Stimulated activated memory B cell treated with anti-CD40 and anti-IgM and Interleukin-4, amounts not matched to agents 10 μg/mL and 1 μg/mL and 100 μg/mL, for 72 hours (primary cell): ENCODE measurements at regions not wholly inside any gene's neighbourhood (a gene's known extent, or its start where the extent isn't known, plus 50 kb on each side); places are given as distances from the start of the nearest gene placed in this dataset.
"Not testable (repeated sequence)": the region's sequence is repeated elsewhere in the genome, so short reads cannot be mapped to it uniquely, and the experiment has no call there.

Experiments
- ATAC-seq: fragments of 150-1000 bp; cut with Tn5 transposase; 2 replicates; pipeline ENCODE4 v1.10.0; 2021
- H3K27ac Mint-ChIP-seq: one replicate; pipeline ENCODE4 v1.8.0; 2022; ENCODE audit warnings: mild to moderate bottlenecking, mixed read lengths
- H3K27me3 Mint-ChIP-seq: one replicate; pipeline ENCODE4 v1.8.0; 2022; ENCODE audit warnings: mixed read lengths
- H3K36me3 Mint-ChIP-seq: one replicate; pipeline ENCODE4 v1.8.0; 2022; ENCODE audit warnings: mixed read lengths
- H3K4me1 Mint-ChIP-seq: one replicate; pipeline ENCODE4 v1.8.0; 2022; ENCODE audit warnings: mixed read lengths
- H3K4me3 Mint-ChIP-seq: one replicate; pipeline ENCODE4 v1.8.0; 2022; ENCODE audit warnings: mild to moderate bottlenecking, moderate library complexity, mixed read lengths
- H3K9me3 Mint-ChIP-seq: one replicate; pipeline ENCODE4 v1.8.0; 2022; ENCODE audit warnings: mixed read lengths

DNA sequence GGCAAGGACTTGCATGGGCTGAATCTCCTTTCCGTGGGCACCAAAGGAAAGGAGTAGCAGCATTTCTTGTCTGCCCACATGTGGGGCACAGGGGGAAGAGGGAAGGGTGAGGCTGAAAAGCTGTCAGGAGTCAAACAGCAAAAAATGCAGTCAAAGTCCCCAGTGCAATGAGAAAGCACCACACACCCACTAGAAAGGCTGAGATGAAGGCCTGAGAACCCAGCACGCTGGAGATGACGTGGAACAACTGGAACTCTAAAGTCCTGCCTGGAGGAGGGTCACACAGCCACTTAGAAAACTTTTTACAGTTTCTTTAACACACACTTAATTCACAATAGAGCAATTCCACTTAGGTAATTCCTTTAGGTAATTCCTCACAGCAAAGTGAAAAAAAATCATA lies 94.6 kb upstream of the IGFBPL1 start:
- no peaks in the 10 kb centered on the region for H3K9me3 Mint-ChIP-seq
- H3K27ac Mint-ChIP-seq = no peak overlapping the region
- no peak for ATAC-seq

DNA sequence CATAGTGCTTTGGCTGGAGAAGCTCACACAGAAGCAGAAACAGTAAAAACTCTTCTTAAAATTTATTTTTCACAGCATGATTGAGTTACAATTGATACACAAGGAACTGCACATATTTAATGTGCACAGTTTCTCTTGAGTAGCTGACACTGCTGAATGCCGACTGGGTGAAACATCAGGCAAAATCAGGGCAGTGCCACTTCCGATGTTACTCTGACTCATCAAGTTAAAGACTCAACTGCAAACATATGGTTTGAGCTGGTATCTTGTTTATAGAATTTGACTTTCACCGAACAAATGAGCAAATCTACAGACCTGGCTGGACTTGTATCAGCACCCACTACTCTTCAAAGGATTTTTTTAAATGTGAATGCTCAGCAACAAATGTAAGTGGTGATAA lies 92.0 kb upstream of the IGFBPL1 start:
- H3K9me3 Mint-ChIP-seq, H3K4me1 Mint-ChIP-seq, H3K36me3 Mint-ChIP-seq, H3K4me3 Mint-ChIP-seq, ATAC-seq, H3K27ac Mint-ChIP-seq, H3K27me3 Mint-ChIP-seq: not testable (repeated sequence)

More for the DNA sequence above, 94.6 kb upstream of the IGFBPL1 start:
- Mint-ChIP-seq H3K27me3 (peaks cover 10% of the 10 kb centered on the region), H3K4me3 (no peak overlapping the region), H3K4me1 (no peaks in the 10 kb centered on the region), H3K36me3 (no peaks in the 10 kb centered on the region)

DNA sequence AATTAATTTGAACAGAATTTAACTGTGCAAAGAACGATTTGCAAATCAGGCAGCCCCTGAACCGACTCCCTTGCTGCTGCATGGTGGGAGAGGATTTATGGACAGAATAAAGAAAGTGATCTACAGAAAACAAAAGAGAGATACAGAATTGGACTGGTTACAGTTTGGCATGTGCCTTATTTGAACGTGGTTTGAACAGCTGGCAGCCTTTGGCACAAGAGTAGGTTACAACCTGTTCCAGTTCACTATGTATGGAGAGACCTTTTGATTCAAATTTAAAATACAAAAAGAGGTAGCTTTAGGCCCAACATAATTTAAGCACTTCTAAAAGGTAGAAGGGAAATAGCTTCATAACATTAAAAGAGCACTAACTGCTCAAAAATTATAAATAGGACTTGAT lies 90.8 kb upstream of the IGFBPL1 start:
- not testable (repeated sequence) for H3K36me3 Mint-ChIP-seq, H3K27me3 Mint-ChIP-seq, H3K4me3 Mint-ChIP-seq, H3K9me3 Mint-ChIP-seq, H3K27ac Mint-ChIP-seq, H3K4me1 Mint-ChIP-seq, ATAC-seq

DNA sequence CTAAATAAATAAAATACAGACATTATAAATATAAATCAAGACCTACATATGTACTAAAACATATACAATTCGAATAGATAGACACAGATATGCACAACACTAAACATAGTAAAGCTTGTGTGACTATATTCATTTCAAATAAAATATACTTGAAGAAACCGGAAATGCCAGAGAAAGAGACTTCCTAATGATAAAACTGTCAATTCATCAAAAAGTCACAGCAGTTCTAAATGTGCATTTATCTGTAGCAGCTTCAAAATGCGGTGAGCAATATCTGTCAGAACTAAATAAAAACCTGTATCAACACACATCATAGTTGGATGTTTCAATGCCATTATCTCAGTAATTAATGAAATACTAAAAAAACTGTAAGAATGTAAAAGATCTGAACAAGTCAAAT lies 86.1 kb upstream of the IGFBPL1 start:
- not testable (repeated sequence) for ATAC-seq, H3K4me1 Mint-ChIP-seq, H3K9me3 Mint-ChIP-seq, H3K27ac Mint-ChIP-seq, H3K4me3 Mint-ChIP-seq, H3K36me3 Mint-ChIP-seq
- peaks cover 14% of the 10 kb centered on the region for H3K27me3 Mint-ChIP-seq

DNA sequence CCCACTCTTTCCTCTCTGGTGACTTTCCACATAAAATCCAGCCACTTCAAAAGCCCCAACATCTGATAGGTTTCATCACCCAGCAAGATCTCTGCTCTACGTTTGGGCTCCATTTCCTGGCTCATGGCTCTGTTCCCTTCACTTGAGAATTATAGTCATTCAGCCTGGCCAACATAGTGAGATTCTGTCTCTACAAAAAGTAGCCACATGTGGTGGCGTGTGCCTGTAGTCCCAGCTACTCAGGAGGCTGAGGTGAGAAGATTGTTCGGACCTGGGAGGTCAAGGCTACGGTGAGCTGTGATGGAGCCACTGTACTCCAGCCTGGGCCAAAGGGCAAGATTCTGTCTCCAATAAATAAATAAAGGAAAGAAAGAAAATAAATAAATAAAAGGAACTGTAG lies 83.3 kb upstream of the IGFBPL1 start:
- Mint-ChIP-seq H3K4me1 (no peaks in the 10 kb centered on the region), H3K27me3 (peaks cover 14% of the 10 kb centered on the region), H3K36me3 (no peaks in the 10 kb centered on the region), H3K9me3 (no peaks in the 10 kb centered on the region), H3K27ac (no peak overlapping the region), H3K4me3 (no peak overlapping the region)
- ATAC-seq = no peak

DNA sequence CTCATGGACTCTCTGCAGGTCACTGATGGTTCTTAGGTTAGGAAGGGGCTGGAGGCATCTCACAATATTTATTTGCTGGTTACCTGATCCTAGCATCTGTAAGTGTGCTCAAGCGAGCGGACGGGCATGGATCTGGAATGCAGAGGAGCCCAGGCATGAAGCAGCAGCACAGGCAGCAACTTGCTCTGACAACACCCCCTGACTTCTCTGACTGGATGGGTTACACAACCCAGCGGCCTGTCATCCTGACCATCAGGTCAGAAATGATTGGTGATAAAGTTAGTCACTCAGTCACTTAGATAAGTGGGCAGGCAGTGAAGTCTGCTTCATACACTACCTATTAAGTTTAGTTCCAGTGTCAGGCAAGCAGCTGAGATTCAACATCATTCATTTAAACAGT lies 75.9 kb upstream of the IGFBPL1 start:
- ATAC-seq = peak; percentile 22
- H3K4me1 Mint-ChIP-seq, H3K36me3 Mint-ChIP-seq: not testable (repeated sequence)

DNA sequence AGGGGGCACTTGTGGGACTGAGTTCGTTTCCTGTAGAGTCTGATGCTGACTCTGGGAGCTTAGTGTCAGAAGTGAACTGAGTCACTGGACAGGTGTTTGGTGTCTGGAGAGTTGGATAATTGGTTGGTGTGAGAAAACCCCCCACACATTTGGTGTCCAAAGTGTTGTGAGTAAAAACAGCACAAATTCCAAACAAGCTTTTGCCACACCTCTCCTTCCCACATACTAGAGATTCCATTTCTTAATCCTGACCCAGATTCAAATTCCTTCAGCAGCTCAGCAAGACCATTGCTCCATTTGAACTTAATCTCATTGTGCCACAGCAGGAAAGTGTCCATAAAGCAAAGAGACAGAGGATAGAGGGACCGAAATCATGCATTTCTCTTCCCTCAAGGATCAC lies 74.3 kb upstream of the IGFBPL1 start:
- not testable (repeated sequence) for H3K4me3 Mint-ChIP-seq, H3K27ac Mint-ChIP-seq, H3K4me1 Mint-ChIP-seq, H3K36me3 Mint-ChIP-seq, ATAC-seq, H3K9me3 Mint-ChIP-seq
- H3K27me3 Mint-ChIP-seq = peaks cover 14% of the 10 kb centered on the region

More for the DNA sequence above, 75.9 kb upstream of the IGFBPL1 start:
- H3K27ac Mint-ChIP-seq, H3K9me3 Mint-ChIP-seq, H3K4me3 Mint-ChIP-seq: not testable (repeated sequence)
- peaks cover 14% of the 10 kb centered on the region for H3K27me3 Mint-ChIP-seq

DNA sequence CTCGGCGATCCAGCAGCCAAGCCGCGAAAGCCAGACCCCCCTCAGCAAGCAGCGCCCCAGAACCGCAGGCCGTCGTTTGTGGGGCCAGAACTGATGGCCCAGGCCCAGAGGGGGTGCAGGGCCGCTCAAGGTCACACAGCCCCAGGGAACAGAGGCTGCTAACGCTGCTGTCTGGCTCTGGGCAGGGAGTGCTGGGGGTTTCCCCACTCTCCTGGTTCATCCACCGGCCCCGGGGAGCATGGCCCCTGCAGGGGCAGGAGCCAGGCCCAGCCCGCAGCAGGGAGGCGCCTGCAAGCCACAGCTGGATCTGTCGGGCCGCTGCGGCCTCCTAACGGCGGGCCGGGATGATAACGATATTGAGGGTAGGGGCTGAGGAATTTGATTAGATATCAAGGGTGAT lies 64.8 kb upstream of the IGFBPL1 start:
- no peak overlapping the region for H3K4me3 Mint-ChIP-seq
- no peak overlapping the region for H3K27ac Mint-ChIP-seq
- H3K27me3 Mint-ChIP-seq = peaks cover 20% of the 10 kb centered on the region
- H3K36me3 Mint-ChIP-seq = no peaks in the 10 kb centered on the region
- H3K4me1 Mint-ChIP-seq = no peaks in the 10 kb centered on the region
- no peak for ATAC-seq
- peaks cover 3% of the 10 kb centered on the region for H3K9me3 Mint-ChIP-seq

DNA sequence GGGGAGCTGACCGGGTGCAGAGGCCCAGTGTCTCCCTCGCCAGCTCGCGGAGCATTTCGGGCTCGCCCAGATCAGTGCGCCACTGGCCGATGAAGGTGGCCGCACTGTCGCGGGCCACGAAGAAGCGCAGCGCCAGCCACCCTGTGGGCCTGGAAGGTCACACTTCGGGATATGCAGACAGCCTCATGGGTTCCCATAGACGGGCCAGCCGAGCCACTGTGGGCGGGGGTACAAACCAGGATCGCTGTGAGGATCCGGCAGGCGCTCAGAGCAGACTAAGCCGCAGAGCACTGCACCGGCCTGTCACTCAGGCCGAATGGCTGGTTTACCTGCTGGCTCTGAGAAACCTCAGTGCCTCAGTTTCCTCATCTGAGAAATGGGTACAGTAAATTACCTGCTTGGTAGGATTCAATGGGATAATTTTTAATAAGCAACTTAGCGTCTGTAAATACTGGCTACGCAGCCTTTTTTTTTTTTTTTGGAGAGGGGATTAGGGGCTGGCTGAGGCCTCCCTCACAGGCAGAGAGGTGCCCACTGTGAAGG lies 64.0 kb upstream of the IGFBPL1 start:
- no peak for ATAC-seq
- Mint-ChIP-seq H3K27me3 (peaks cover 27% of the 10 kb centered on the region), H3K4me1 (no peaks in the 10 kb centered on the region), H3K27ac (no peak overlapping the region), H3K4me3 (no peak overlapping the region), H3K9me3 (peaks cover 3% of the 10 kb centered on the region), H3K36me3 (no peaks in the 10 kb centered on the region)

DNA sequence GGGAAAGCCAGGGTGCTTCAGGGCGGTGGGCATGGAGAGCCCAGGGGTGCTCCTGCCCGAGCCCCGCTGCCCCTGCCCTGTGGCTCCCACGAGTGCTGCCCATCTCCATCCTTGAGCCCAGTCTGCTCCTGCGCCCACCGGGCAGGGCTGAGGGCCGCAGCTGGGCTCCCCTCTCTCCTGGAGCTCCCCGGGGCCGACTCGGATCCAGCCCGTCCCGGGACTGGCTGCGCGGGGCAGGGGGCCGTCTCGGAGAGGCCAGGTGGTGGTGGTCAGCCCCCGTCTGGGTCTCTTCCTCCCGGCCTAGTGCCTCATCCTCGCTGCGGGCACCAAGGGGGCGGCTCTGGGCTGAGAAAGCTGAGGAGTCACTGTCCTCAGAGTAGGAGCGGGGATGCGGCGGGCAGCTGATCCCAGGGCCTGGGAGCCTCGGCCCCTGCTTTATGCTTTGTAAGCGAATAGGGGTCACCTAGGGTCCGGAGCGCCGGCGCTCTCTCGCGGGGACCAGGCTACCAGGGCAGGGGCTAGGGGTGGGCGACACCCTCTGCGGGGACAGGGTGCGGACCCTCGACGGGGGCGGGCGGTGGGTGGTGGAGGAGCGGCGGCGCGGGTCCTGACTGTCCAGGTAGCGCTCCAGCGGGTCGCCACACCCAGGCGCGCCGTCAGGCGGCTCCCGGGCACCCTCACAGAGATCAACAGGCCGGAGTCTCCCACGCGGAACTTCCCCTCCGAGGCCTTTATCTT lies 63.3 kb upstream of the IGFBPL1 start:
- H3K4me1 Mint-ChIP-seq, H3K36me3 Mint-ChIP-seq, H3K9me3 Mint-ChIP-seq, H3K4me3 Mint-ChIP-seq, H3K27ac Mint-ChIP-seq: not testable (repeated sequence)
- peaks cover 33% of the 10 kb centered on the region for H3K27me3 Mint-ChIP-seq
- peak; percentile 49 for ATAC-seq

DNA sequence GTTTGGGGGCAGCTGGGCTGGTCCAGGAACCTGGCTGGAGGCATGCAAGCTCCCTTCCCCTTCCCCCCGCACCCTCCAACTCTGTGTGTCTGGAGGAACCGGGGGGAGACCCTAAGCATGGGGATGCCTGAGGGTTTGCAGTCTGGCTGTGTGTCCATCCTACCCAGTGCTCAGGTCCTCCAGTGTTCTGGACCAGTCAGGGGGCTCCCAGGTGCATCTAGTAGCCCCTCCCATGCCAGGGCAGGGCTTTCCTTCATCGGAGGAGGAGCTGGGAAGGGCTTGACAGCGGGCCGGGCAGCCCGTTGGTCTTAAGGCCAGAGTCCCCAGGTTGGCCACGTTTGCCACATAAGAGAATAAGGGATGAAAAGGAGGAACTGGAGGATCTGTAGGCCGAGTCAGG lies 62.6 kb upstream of the IGFBPL1 start:
- no peak overlapping the region for H3K4me3 Mint-ChIP-seq
- H3K27me3 Mint-ChIP-seq = peaks cover 38% of the 10 kb centered on the region
- H3K9me3 Mint-ChIP-seq = peaks cover under 1% of the 10 kb centered on the region
- no peak overlapping the region for H3K27ac Mint-ChIP-seq
- no peaks in the 10 kb centered on the region for H3K36me3 Mint-ChIP-seq
- no peak for ATAC-seq
- no peaks in the 10 kb centered on the region for H3K4me1 Mint-ChIP-seq

DNA sequence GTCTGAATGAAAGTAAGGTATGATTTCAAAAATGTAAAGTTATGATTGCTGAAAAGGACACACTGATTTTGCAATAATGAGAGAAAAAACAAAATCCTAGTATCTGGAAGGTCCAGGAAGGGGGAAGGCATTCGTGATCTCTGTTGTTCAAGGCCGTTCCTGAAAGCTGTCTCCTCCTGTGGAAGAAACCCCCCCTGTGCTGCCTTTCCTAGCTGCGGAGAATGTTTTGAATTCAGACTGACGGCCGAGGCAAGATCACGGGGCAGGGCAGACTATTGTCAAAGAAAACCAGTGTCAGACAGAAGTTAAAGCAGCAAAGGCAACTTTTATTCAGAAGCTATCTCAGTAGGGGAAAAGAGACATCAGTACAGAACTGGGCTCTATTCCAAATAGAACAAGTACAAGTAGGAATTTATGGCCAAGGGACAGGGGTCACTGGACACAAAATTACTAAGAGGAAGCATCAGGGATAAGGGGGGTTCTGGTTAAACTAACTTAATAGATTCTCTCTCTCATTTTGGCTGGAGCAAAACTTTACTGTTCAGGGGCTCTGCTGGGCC lies 61.9 kb upstream of the IGFBPL1 start:
- Mint-ChIP-seq H3K4me3 (no peak overlapping the region), H3K9me3 (no peaks in the 10 kb centered on the region), H3K27me3 (peaks cover 38% of the 10 kb centered on the region), H3K4me1 (no peaks in the 10 kb centered on the region), H3K36me3 (no peaks in the 10 kb centered on the region), H3K27ac (no peak overlapping the region)
- ATAC-seq = no peak

DNA sequence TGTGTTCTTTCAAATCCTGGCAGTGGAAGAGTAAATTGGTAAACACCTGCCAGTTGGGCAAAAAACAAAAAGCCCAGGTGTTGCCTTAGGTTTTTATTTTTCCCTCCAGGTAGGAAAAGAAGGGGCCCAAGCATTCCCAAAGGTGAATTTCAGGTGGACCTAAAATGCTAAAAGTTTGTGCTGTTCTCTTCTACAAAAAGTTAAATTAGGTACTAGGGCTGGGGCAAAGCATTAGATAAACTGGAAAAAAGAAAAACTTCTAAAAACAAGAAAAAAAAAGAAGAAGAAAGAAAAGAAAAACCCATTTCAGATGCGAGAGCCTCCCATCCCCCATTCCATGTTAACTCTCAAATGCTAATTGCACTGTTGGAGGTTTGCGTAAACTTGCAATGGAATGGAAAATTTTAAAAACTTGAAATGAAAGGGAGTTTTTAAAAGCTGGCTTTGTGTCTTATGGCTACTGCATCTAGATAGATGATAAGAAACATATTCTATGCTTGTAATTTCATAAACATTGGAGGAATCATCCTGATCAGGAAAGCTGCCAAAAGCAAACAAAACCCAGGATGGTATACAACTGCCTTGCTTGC lies 59.9 kb upstream of the IGFBPL1 start:
- not testable (repeated sequence) for ATAC-seq, H3K4me3 Mint-ChIP-seq, H3K36me3 Mint-ChIP-seq, H3K4me1 Mint-ChIP-seq, H3K27ac Mint-ChIP-seq, H3K9me3 Mint-ChIP-seq
- H3K27me3 Mint-ChIP-seq = peaks cover 38% of the 10 kb centered on the region

DNA sequence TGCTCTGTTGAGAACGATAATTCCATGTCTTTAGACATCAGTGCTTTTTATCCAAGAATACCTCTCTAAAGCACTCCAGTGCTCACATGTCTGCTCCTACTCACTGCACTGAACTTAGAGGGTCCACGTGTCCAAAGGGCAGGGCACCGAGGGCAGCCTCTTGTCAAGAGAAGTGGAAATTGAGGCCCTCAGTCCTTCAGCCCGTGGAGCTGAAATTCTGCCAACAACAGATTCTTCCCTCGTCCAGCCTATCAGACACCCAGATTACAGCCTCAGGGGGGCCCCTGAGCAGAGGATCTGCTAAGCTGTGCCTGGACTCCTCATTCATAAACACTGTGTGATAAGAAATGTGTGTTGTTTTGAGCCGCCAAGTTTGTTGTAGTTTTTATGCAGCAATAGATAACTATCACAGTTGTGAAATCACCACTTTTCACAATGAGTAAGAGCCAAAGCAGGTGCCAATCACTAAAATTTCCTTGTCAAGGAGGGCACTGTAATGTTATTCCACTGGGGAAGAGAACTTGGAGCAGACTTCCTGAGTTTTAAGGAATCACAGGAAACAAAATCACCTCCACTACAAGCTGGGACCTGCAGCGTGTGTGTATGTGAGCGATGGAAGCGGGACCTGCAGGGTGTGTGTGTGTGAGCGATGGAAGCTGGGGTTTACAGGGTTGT lies 58.8 kb upstream of the IGFBPL1 start:
- no peak overlapping the region for H3K4me3 Mint-ChIP-seq
- no peak for ATAC-seq
- no peaks in the 10 kb centered on the region for H3K4me1 Mint-ChIP-seq
- no peaks in the 10 kb centered on the region for H3K9me3 Mint-ChIP-seq
- H3K27me3 Mint-ChIP-seq = peaks cover 38% of the 10 kb centered on the region
- H3K36me3 Mint-ChIP-seq = no peaks in the 10 kb centered on the region
- H3K27ac Mint-ChIP-seq = no peak overlapping the region

DNA sequence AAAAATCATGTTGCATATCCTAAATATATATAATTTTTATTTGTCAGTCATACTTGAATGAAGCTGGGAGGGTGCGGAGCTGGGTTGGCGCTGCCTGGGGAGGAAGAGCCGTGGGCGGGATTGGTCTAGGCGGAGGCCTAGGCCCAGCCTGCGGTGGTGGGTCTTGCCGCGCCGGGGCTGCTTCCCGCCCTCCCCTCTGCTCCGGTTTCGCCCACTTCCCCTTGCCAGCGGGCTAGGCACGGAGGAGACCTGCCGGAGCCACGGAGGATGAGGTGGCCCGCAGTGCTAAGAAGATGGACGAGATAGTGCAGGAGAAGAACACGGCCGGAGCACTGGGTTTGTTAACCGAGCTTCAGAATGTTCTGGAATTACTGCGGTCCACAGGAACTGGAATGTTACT lies 54.0 kb upstream of the IGFBPL1 start:
- Mint-ChIP-seq H3K9me3 (peaks cover 7% of the 10 kb centered on the region), H3K4me3 (no peak overlapping the region), H3K4me1 (no peaks in the 10 kb centered on the region), H3K36me3 (no peaks in the 10 kb centered on the region), H3K27me3 (peaks cover 24% of the 10 kb centered on the region), H3K27ac (no peak overlapping the region)
- no peak for ATAC-seq

DNA sequence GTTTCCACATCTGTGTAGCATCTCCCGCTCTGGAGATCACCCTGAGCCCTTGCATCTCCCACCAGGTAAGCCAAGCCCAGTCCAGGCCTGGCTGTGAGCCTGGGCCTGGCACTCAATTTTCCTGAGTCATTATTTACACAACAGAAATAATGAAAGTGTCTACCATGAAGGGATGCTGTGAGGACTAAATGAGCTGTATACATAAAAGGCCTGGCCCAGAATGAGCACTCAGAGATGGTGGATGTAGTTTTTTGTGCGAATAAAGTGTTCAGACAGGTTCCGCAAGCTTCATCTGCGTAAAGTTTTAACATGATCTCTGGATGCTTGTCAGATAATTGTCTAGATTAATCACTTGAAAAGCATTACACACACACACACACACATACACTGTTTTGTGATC lies 50.2 kb upstream of the IGFBPL1 start:
- not testable (repeated sequence) for H3K27ac Mint-ChIP-seq

More for the DNA sequence above, 50.2 kb upstream of the IGFBPL1 start:
- H3K4me1 Mint-ChIP-seq, H3K36me3 Mint-ChIP-seq, H3K9me3 Mint-ChIP-seq, H3K4me3 Mint-ChIP-seq, ATAC-seq: not testable (repeated sequence)
- peaks cover 43% of the 10 kb centered on the region for H3K27me3 Mint-ChIP-seq
